ENCODE measurements at regions not wholly inside any gene's neighbourhood (a gene's known extent, or its start where the extent isn't known, plus 50 kb on each side); places are given as distances from the start of the nearest gene placed in this dataset.
"Not testable (repeated sequence)": the region's sequence is repeated elsewhere in the genome, so short reads cannot be mapped to it uniquely, and the experiment has no call there.

DNA sequence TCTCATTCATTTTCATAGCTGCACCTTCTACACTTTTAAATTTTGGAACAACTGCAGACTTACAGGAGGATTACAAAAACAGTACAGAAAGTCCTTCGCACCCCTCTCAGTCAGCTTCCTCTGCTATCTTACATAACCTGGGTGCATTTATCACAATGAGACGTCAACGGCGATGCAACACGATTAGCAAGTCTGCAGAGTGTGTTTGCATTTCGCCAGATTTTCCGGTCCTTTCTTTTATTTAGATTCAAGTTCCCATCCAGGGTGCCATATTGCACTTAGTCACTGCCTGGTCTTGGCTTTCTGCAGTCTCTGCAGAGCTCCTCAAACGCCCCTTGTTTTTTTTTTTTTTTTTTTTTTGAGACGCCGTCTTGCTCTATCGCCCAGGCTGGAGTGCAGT lies 85.9 kb downstream of the ASMT start:
- Histone ChIP-seq H2BK12ac (ENCODE audit: low read length in 2 of 2) (no peak overlapping the region), H3K4ac (ENCODE audit: low read depth in 1 of 2, low read length in 2 of 2) (no peak overlapping the region), H2BK15ac (ENCODE audit: low read depth, poor library complexity, severe bottlenecking) (no peak overlapping the region), H3K4me2 (ENCODE audit: low read length, poor library complexity, severe bottlenecking) (no peak overlapping the region), H2BK120ac (ENCODE audit: low read depth, low read length) (no peak overlapping the region), H3K27me3 (ENCODE audit: control insufficient read depth in 1 of 2, insufficient read depth in 1 of 2, low read length in 2 of 2) (no peaks in the 10 kb centered on the region), H3K9me3 (ENCODE audit: control insufficient read depth, low read length) (peaks cover 5% of the 10 kb centered on the region), H3K79me1 (replicated peaks; ENCODE audit: low read length, poor library complexity, severe bottlenecking) (no peaks in the 10 kb centered on the region), H3K4me1 (ENCODE audit: control insufficient read depth, insufficient read depth, low read depth, low read length) (no peaks in the 10 kb centered on the region), H3K36me3 (ENCODE audit: control insufficient read depth in 1 of 2, insufficient read depth in 2 of 2, low read depth in 1 of 2, low read length in 2 of 2) (no peaks in the 10 kb centered on the region), H3K27ac (ENCODE audit: low read length, poor library complexity, severe bottlenecking) (no peak overlapping the region), H3K9ac (ENCODE audit: low read length) (no peak overlapping the region), H3K14ac (ENCODE audit: low read length in 2 of 2) (no peak overlapping the region), H3K23ac (ENCODE audit: low read length in 2 of 2) (no peak overlapping the region), H4K8ac (ENCODE audit: low read length) (no peak overlapping the region), H3K18ac (ENCODE audit: low read depth in 1 of 2, low read length in 2 of 2) (no peak overlapping the region), H2AK5ac (ENCODE audit: low read length, severe bottlenecking) (no peak overlapping the region), H3K4me3 (ENCODE audit: insufficient read depth in 1 of 2, low read depth in 1 of 2, low read length in 2 of 2) (no peak overlapping the region), H2AFZ (ENCODE audit: low read depth, low read length) (no peak overlapping the region), H4K91ac (ENCODE audit: low read length) (no peak overlapping the region), H2BK5ac (ENCODE audit: low read depth, low read length, poor library complexity, severe bottlenecking) (no peak overlapping the region)
- no peak for DNase-seq
- WGBS: 89% methylated on average over 9 of the region's 11 CpGs

GRCh38 chrX:1701396-1701901 lies 86.6 kb downstream of the ASMT start:
- H3K23ac ChIP-seq (ENCODE audit: low read length in 2 of 2); H3K4ac ChIP-seq (ENCODE audit: low read depth in 1 of 2, low read length in 2 of 2); H3K27me3 ChIP-seq (ENCODE audit: control insufficient read depth in 1 of 2, insufficient read depth in 1 of 2, low read length in 2 of 2); H2BK15ac ChIP-seq (ENCODE audit: low read depth, poor library complexity, severe bottlenecking); H2BK120ac ChIP-seq (ENCODE audit: low read depth, low read length); H2BK5ac ChIP-seq (ENCODE audit: low read depth, low read length, poor library complexity, severe bottlenecking); H2AFZ ChIP-seq (ENCODE audit: low read depth, low read length); H3K9me3 ChIP-seq (ENCODE audit: control insufficient read depth, low read length); H3K18ac ChIP-seq (ENCODE audit: low read depth in 1 of 2, low read length in 2 of 2); H4K91ac ChIP-seq (ENCODE audit: low read length); H3K36me3 ChIP-seq (ENCODE audit: control insufficient read depth in 1 of 2, insufficient read depth in 2 of 2, low read depth in 1 of 2, low read length in 2 of 2); DNase-seq; H3K4me3 ChIP-seq (ENCODE audit: insufficient read depth in 1 of 2, low read depth in 1 of 2, low read length in 2 of 2); H3K14ac ChIP-seq (ENCODE audit: low read length in 2 of 2); H3K4me2 ChIP-seq (ENCODE audit: low read length, poor library complexity, severe bottlenecking); H4K8ac ChIP-seq (ENCODE audit: low read length); H2BK12ac ChIP-seq (ENCODE audit: low read length in 2 of 2); H3K27ac ChIP-seq (ENCODE audit: low read length, poor library complexity, severe bottlenecking); H3K79me1 ChIP-seq (replicated peaks; ENCODE audit: low read length, poor library complexity, severe bottlenecking); H3K9ac ChIP-seq (ENCODE audit: low read length); H2AK5ac ChIP-seq (ENCODE audit: low read length, severe bottlenecking); H3K4me1 ChIP-seq (ENCODE audit: control insufficient read depth, insufficient read depth, low read depth, low read length): not testable (repeated sequence)
- 86% methylated on average over 15 of the region's 15 CpGs for WGBS

DNA sequence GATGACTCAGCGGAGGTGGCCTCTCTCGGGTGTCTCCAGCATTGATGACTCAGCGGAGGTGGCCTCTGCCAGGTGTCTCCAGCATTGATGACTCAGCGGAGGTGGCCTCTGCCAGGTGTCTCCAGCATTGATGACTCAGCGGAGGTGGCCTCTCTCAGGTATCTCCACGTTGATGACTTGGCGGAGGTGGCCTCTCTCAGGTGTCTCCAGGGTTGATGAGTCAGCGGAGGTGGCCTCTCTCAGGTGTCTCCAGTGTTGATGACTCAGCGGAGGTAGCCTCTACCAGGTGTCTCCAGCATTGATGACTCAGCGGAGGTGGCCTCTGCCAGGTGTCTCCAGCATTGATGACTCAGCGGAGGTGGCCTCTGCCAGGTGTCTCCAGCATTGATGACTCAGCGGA lies 87.3 kb downstream of the ASMT start:
- H2AK5ac ChIP-seq (ENCODE audit: low read length, severe bottlenecking); H2BK120ac ChIP-seq (ENCODE audit: low read depth, low read length); H3K18ac ChIP-seq (ENCODE audit: low read depth in 1 of 2, low read length in 2 of 2); H3K4me3 ChIP-seq (ENCODE audit: insufficient read depth in 1 of 2, low read depth in 1 of 2, low read length in 2 of 2); H3K9ac ChIP-seq (ENCODE audit: low read length); H3K79me1 ChIP-seq (replicated peaks; ENCODE audit: low read length, poor library complexity, severe bottlenecking); H3K23ac ChIP-seq (ENCODE audit: low read length in 2 of 2); H3K9me3 ChIP-seq (ENCODE audit: control insufficient read depth, low read length); H3K4me1 ChIP-seq (ENCODE audit: control insufficient read depth, insufficient read depth, low read depth, low read length); H3K27me3 ChIP-seq (ENCODE audit: control insufficient read depth in 1 of 2, insufficient read depth in 1 of 2, low read length in 2 of 2); H2BK5ac ChIP-seq (ENCODE audit: low read depth, low read length, poor library complexity, severe bottlenecking); H4K91ac ChIP-seq (ENCODE audit: low read length); H3K4ac ChIP-seq (ENCODE audit: low read depth in 1 of 2, low read length in 2 of 2); H4K8ac ChIP-seq (ENCODE audit: low read length); H3K36me3 ChIP-seq (ENCODE audit: control insufficient read depth in 1 of 2, insufficient read depth in 2 of 2, low read depth in 1 of 2, low read length in 2 of 2); H2BK15ac ChIP-seq (ENCODE audit: low read depth, poor library complexity, severe bottlenecking); DNase-seq; H2AFZ ChIP-seq (ENCODE audit: low read depth, low read length); H2BK12ac ChIP-seq (ENCODE audit: low read length in 2 of 2); H3K14ac ChIP-seq (ENCODE audit: low read length in 2 of 2); H3K4me2 ChIP-seq (ENCODE audit: low read length, poor library complexity, severe bottlenecking); H3K27ac ChIP-seq (ENCODE audit: low read length, poor library complexity, severe bottlenecking): not testable (repeated sequence)
- 88% methylated on average over 11 of the region's 12 CpGs for WGBS

- H2BK15ac ChIP-seq (ENCODE audit: low read depth, poor library complexity, severe bottlenecking); H4K8ac ChIP-seq (ENCODE audit: low read length); H3K18ac ChIP-seq (ENCODE audit: low read depth in 1 of 2, low read length in 2 of 2): not testable (repeated sequence)
Measured at GRCh38 chrX:1702557-1702956, 87.7 kb downstream of the ASMT start.

More at GRCh38 chrX:1702557-1702956, 87.7 kb downstream of the ASMT start:
- H3K4me2 ChIP-seq (ENCODE audit: low read length, poor library complexity, severe bottlenecking); H3K27me3 ChIP-seq (ENCODE audit: control insufficient read depth in 1 of 2, insufficient read depth in 1 of 2, low read length in 2 of 2); H3K14ac ChIP-seq (ENCODE audit: low read length in 2 of 2); H2AFZ ChIP-seq (ENCODE audit: low read depth, low read length); H2BK5ac ChIP-seq (ENCODE audit: low read depth, low read length, poor library complexity, severe bottlenecking); H2BK120ac ChIP-seq (ENCODE audit: low read depth, low read length); DNase-seq; H2AK5ac ChIP-seq (ENCODE audit: low read length, severe bottlenecking); H3K9ac ChIP-seq (ENCODE audit: low read length); H3K9me3 ChIP-seq (ENCODE audit: control insufficient read depth, low read length); H3K4me1 ChIP-seq (ENCODE audit: control insufficient read depth, insufficient read depth, low read depth, low read length); H3K79me1 ChIP-seq (replicated peaks; ENCODE audit: low read length, poor library complexity, severe bottlenecking); H2BK12ac ChIP-seq (ENCODE audit: low read length in 2 of 2); H3K23ac ChIP-seq (ENCODE audit: low read length in 2 of 2); H4K91ac ChIP-seq (ENCODE audit: low read length); H3K4ac ChIP-seq (ENCODE audit: low read depth in 1 of 2, low read length in 2 of 2); H3K27ac ChIP-seq (ENCODE audit: low read length, poor library complexity, severe bottlenecking); H3K36me3 ChIP-seq (ENCODE audit: control insufficient read depth in 1 of 2, insufficient read depth in 2 of 2, low read depth in 1 of 2, low read length in 2 of 2); H3K4me3 ChIP-seq (ENCODE audit: insufficient read depth in 1 of 2, low read depth in 1 of 2, low read length in 2 of 2): not testable (repeated sequence)
- WGBS: 93% methylated on average over 14 of the region's 14 CpGs
